H9 (cell line): ENCODE measurements at regions not wholly inside any gene's neighbourhood (a gene's known extent, or its start where the extent isn't known, plus 50 kb on each side); places are given as distances from the start of the nearest gene placed in this dataset.

ENCODE experiments used
- DNase-seq: peaks from one replicate; pipeline ENCODE4 v3.0.0-alpha.2; 2017
- H2AFZ ChIP-seq: one replicate; pipeline ENCODE4 v1.6.1; 2013; ENCODE audit warnings: mild to moderate bottlenecking, low read length, control low read depth, moderate library complexity
- H2AK5ac ChIP-seq: 2 replicates; pipeline ENCODE4 v1.6.1; 2013; ENCODE audit warnings: low read length, control low read depth, mixed read lengths; ENCODE audit not compliant: insufficient read length
- H2BK120ac ChIP-seq: one replicate; pipeline ENCODE4 v1.6.1; 2013; ENCODE audit warnings: low read depth, mild to moderate bottlenecking, low read length, control low read depth, inconsistent platforms; ENCODE audit not compliant: poor library complexity, severe bottlenecking
- H2BK12ac ChIP-seq: 2 replicates; pipeline ENCODE4 v1.6.1; 2013; ENCODE audit warnings: low read length, control low read depth, mixed read lengths, low read depth; ENCODE audit not compliant: insufficient read length
- H2BK15ac ChIP-seq: 2 replicates; pipeline ENCODE4 v1.6.1; 2013; ENCODE audit warnings: low read depth, low read length, control low read depth
- H2BK20ac ChIP-seq: one replicate; pipeline ENCODE4 v1.6.1; 2013; ENCODE audit warnings: low read depth, mild to moderate bottlenecking, low read length, control low read depth, inconsistent platforms; ENCODE audit not compliant: poor library complexity, severe bottlenecking
- H2BK5ac ChIP-seq: 2 replicates; pipeline ENCODE4 v1.6.1; 2013; ENCODE audit warnings: low read length, control low read depth, mixed read lengths; ENCODE audit not compliant: insufficient read length
- H3K14ac ChIP-seq: 2 replicates; pipeline ENCODE4 v1.6.1; 2013; ENCODE audit warnings: low read length, control low read depth; ENCODE audit not compliant: insufficient read depth
- H3K18ac ChIP-seq: 2 replicates; pipeline ENCODE4 v1.6.1; 2013; ENCODE audit warnings: low read depth, mild to moderate bottlenecking, mixed read lengths, low read length, control low read depth; ENCODE audit not compliant: insufficient read length
- H3K23ac ChIP-seq: 2 replicates; pipeline ENCODE4 v1.6.1; 2013; ENCODE audit warnings: low read length, control low read depth, mixed read lengths, low read depth; ENCODE audit not compliant: insufficient read length
- H3K23me2 ChIP-seq: 2 replicates; pipeline ENCODE4 v1.6.1; 2013; ENCODE audit warnings: low read depth, mild to moderate bottlenecking, mixed read lengths, low read length, control low read depth; ENCODE audit not compliant: insufficient read length, poor library complexity, severe bottlenecking
- H3K27ac ChIP-seq: 2 replicates; pipeline ENCODE4 v1.5.1; 2013; ENCODE audit warnings: low read length, control low read depth, mixed read lengths, low read depth; ENCODE audit not compliant: insufficient read length
- H3K27me3 ChIP-seq: 2 replicates; pipeline ENCODE4 v1.6.1; 2013; ENCODE audit warnings: low read length, control low read depth, inconsistent platforms; ENCODE audit not compliant: insufficient read depth
- H3K4ac ChIP-seq: 2 replicates; pipeline ENCODE4 v1.6.1; 2013; ENCODE audit warnings: low read depth, mild to moderate bottlenecking, control low read depth, inconsistent platforms, low read length, moderate library complexity
- H3K4me1 ChIP-seq: 2 replicates; pipeline ENCODE4 v1.6.1; 2013; ENCODE audit warnings: low read length, control low read depth, inconsistent platforms; ENCODE audit not compliant: insufficient read depth
- H3K4me2 ChIP-seq: 2 replicates; pipeline ENCODE4 v1.6.1; 2013; ENCODE audit warnings: low read length, control low read depth, mixed read lengths; ENCODE audit not compliant: insufficient read length, insufficient read depth
- H3K56ac ChIP-seq: 2 replicates; pipeline ENCODE4 v1.6.1; 2013; ENCODE audit warnings: low read depth, mild to moderate bottlenecking, mixed read lengths, low read length, control low read depth; ENCODE audit not compliant: insufficient read length
- H3K79me1 ChIP-seq: 2 replicates; pipeline ENCODE4 v1.6.1; 2013; ENCODE audit warnings: low read depth, mild to moderate bottlenecking, moderate library complexity, low read length, control low read depth, inconsistent platforms; ENCODE audit not compliant: insufficient read depth, poor library complexity, severe bottlenecking
- H3K79me2 ChIP-seq: 2 replicates; pipeline ENCODE4 v1.6.1; 2013; ENCODE audit warnings: low read length, control low read depth, inconsistent platforms; ENCODE audit not compliant: insufficient read depth
- H3K9ac ChIP-seq: 2 replicates; pipeline ENCODE4 v1.6.1; 2013; ENCODE audit warnings: low read length, control low read depth, mixed read lengths; ENCODE audit not compliant: insufficient read length; ENCODE audit errors: extremely low read depth
- H3K9me3 ChIP-seq: one replicate; pipeline ENCODE4 v1.6.1; 2013; ENCODE audit warnings: low read depth, low read length, inconsistent platforms; ENCODE audit not compliant: control insufficient read depth
- H3T11ph ChIP-seq: one replicate; pipeline ENCODE4 v1.6.1; 2013; ENCODE audit warnings: mild to moderate bottlenecking, low read length, control low read depth, inconsistent platforms
- H4K20me1 ChIP-seq: one replicate; pipeline ENCODE4 v1.6.1; 2013; ENCODE audit not compliant: control insufficient read depth, insufficient read length, insufficient read depth
- H4K5ac ChIP-seq: 2 replicates; pipeline ENCODE4 v1.6.1; 2013; ENCODE audit warnings: low read depth, mild to moderate bottlenecking, mixed read lengths, low read length, control low read depth; ENCODE audit not compliant: insufficient read length
- H4K8ac ChIP-seq: replicated peaks from 2 replicates; pipeline ENCODE4 v1.6.1; 2013; ENCODE audit warnings: low read length, control low read depth, mixed read lengths, low read depth; ENCODE audit not compliant: insufficient read length
- H4K91ac ChIP-seq: 2 replicates; pipeline ENCODE4 v1.6.1; 2013; ENCODE audit warnings: low read depth, mild to moderate bottlenecking, moderate library complexity, mixed read lengths, low read length, control low read depth; ENCODE audit not compliant: insufficient read length
- H3K27ac Mint-ChIP-seq, 3 experiments: 2 replicates in 2 of 3; 3 replicates in 1 of 3; pipeline ENCODE4 v1.8.0; 2020 to 2021; ENCODE audit warnings: mixed read lengths in 3 of 3, mild to moderate bottlenecking in 1 of 3, moderate library complexity in 1 of 3
- H3K27me3 Mint-ChIP-seq: 2 replicates; pipeline ENCODE4 v1.8.0; 2021; ENCODE audit warnings: low read depth, mild to moderate bottlenecking, moderate library complexity, mixed read lengths
- H3K36me3 Mint-ChIP-seq, 3 experiments: 2 replicates in 2 of 3; 3 replicates in 1 of 3; pipeline ENCODE4 v1.8.0; 2020 to 2021; ENCODE audit warnings: low read depth in 3 of 3, mixed read lengths in 3 of 3; ENCODE audit not compliant: insufficient read depth in 1 of 3
- H3K4me1 Mint-ChIP-seq, 2 experiments: 2 replicates each; pipeline ENCODE4 v1.8.0; 2020; ENCODE audit warnings: mixed read lengths in 2 of 2
- H3K4me3 Mint-ChIP-seq, 2 experiments: 2 replicates in 1 of 2; 3 replicates in 1 of 2; pipeline ENCODE4 v1.8.0; 2020 to 2021; ENCODE audit warnings: mild to moderate bottlenecking in 2 of 2, mixed read lengths in 2 of 2, moderate library complexity in 1 of 2
- H3K9me3 Mint-ChIP-seq, 2 experiments: 2 replicates in 1 of 2; 3 replicates in 1 of 2; pipeline ENCODE4 v1.8.0; 2020; ENCODE audit warnings: mild to moderate bottlenecking in 2 of 2, mixed read lengths in 2 of 2, moderate library complexity in 1 of 2
- WGBS: extraction: QIAGEN DNeasy Blood & Tissue Kit; methylation state at CpG from one replicate; pipeline ENCODE4 v1.1.7; 2013; ENCODE audit warnings: missing lambda C conversion rate, low lambda C conversion rate, mixed read lengths; ENCODE audit not compliant: insufficient read length; ENCODE audit errors: extremely low coverage; 5-methylcytosine and 5-hydroxymethylcytosine counted together
- TF ChIP-seq, protein P1 (sequence below): fragments of 200-600 bp; sonication (generic); conservative IDR thresholded peaks from 3 replicates; pipeline ENCODE4 v1.8.0; 2021; ENCODE audit warnings: antibody characterized with exemption, mild to moderate bottlenecking

DNA sequence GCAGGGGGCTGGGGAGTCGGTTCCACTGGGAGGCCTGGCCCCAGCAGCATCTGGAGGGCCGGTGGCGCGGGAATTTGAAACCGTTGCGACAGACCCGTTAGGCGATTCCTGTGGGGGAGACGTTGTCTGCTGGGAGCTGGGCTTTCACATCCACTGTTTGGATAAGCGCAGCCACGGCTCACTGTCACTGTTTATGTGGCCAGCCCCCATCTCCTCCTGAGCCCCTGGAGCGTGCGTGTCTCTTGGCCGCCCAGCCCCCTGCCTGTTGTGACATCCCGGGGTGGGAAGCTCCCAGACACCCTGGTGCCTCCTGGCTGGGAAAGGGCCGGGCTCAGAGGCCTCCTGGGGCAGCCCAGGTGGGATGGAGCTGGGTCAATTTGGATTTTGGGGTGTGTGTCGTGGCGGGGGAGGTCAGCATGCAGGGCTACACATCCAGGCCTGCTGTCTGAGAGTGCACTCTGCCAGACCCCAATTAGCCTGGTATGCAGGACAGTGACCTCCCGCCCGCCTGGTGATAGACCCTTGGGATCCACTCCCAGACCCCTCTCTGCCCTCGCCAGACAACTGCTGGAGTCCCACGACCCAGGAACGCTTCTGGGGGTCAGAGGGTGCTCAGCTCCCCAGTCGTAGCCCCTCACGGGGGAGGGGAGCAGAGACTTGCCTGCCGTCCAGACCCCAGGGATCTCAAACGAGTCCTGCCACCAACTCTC is 62.0 kb upstream of the RNU6ATAC start:
- Histone ChIP-seq H3K79me2 (no peaks in the 10 kb centered on the region), H3K9me3 (no peaks in the 10 kb centered on the region), H2AK5ac (no peak overlapping the region), H2AFZ (no peak overlapping the region), H2BK120ac (no peak overlapping the region), H3K79me1 (no peaks in the 10 kb centered on the region), H3K4ac (no peak overlapping the region), H3K18ac (no peak overlapping the region), H4K20me1 (no peaks in the 10 kb centered on the region), H2BK15ac (no peak overlapping the region), H3T11ph (no peak overlapping the region), H3K56ac (no peak overlapping the region), H3K23ac (no peak overlapping the region), H3K27me3 (no peaks in the 10 kb centered on the region), H3K9ac (no peak overlapping the region), H3K4me2 (no peak overlapping the region), H2BK20ac (no peak overlapping the region), H3K14ac (no peak overlapping the region; the same call in 1 of the 2 replicates), H4K8ac (no peak overlapping the region), H3K23me2 (no peaks in the 10 kb centered on the region), H4K5ac (no peak overlapping the region), H4K91ac (no peak overlapping the region), H3K27ac (no peak overlapping the region), H3K4me1 (no peaks in the 10 kb centered on the region), H2BK12ac (no peak overlapping the region), H2BK5ac (no peak overlapping the region)
- H3K27ac Mint-ChIP-seq: no peak overlapping the region
- TF ChIP-seq, protein P1, sequence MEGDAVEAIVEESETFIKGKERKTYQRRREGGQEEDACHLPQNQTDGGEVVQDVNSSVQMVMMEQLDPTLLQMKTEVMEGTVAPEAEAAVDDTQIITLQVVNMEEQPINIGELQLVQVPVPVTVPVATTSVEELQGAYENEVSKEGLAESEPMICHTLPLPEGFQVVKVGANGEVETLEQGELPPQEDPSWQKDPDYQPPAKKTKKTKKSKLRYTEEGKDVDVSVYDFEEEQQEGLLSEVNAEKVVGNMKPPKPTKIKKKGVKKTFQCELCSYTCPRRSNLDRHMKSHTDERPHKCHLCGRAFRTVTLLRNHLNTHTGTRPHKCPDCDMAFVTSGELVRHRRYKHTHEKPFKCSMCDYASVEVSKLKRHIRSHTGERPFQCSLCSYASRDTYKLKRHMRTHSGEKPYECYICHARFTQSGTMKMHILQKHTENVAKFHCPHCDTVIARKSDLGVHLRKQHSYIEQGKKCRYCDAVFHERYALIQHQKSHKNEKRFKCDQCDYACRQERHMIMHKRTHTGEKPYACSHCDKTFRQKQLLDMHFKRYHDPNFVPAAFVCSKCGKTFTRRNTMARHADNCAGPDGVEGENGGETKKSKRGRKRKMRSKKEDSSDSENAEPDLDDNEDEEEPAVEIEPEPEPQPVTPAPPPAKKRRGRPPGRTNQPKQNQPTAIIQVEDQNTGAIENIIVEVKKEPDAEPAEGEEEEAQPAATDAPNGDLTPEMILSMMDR: no peak
- peaks cover 8 to 29% of the 10 kb centered on the region in 2 experiments for H3K4me1 Mint-ChIP-seq
- H3K36me3 Mint-ChIP-seq: peaks cover 0 to 2% (median 0%) of the 10 kb centered on the region in 3 experiments; a peak in 1 of 7 replicates
- H3K27me3 Mint-ChIP-seq: peaks cover 2% of the 10 kb centered on the region; the same call in 1 of the 2 replicates
- H3K9me3 Mint-ChIP-seq: no peaks in the 10 kb centered on the region
- no peak for DNase-seq
- WGBS: no CpG with 5 or more reads among the region's 27 CpGs
- no peak overlapping the region for H3K4me3 Mint-ChIP-seq
